ENCODE measurements at regions not wholly inside any gene's neighbourhood (a gene's known extent, or its start where the extent isn't known, plus 50 kb on each side); places are given as distances from the start of the nearest gene placed in this dataset.

DNA sequence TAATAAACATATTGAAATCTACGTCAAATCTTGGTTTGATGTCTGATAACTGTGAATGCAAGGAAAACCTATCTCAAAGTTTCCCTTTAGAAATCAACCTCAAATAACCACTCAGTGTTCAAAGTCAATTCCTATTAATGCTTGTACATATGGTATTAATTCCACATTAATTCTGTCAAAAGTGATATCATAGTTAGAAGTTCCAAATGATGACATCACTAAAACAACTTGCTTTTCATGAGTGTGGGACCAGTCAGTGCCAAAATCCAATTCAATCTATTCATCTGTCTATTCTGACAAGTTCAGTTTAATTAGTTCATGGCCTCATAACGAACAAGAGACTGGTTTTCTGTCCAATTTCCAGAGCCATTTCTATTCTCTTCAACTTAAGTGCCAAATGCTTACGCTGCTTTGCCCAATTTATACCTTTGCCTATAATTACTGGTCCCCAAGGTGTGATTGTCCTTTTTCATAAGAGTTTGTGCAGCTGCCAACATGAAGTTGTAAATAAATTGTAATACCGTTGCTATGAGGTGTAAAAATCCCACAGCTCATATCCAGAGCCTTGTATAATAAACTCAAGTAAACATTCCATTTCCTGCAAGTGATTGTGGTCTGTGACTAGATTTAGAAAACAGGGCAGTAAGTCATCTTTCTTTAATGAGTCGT lies 476.2 kb downstream of the RAB28 start:
- WGBS (ENCODE audit: insufficient coverage, low coverage, low lambda C conversion rate, missing lambda C conversion rate), result 68% methylated on average over 5 of the region's 5 CpGs
- Histone ChIP-seq H3K27me3 (no peaks in the 10 kb centered on the region), H3K4me1 (no peaks in the 10 kb centered on the region), H3K9me3 (no peaks in the 10 kb centered on the region), H3K27ac (no peak overlapping the region), H3K36me3 (no peaks in the 10 kb centered on the region), H3K4me3 (no peak overlapping the region)
- ATAC-seq (no peak), DNase-seq (no peak)
- intact Hi-C loops (cut with DNase I), result no loop called here
- no peak for TF ChIP-seq POLR2A (IDR thresholded peaks at IDR 0.05)

- Histone ChIP-seq H3K4me1 (no peaks in the 10 kb centered on the region), H3K27ac (no peak overlapping the region), H3K4me3 (no peak overlapping the region), H3K27me3 (no peaks in the 10 kb centered on the region), H3K36me3 (no peaks in the 10 kb centered on the region), H3K9me3 (no peaks in the 10 kb centered on the region)
- DNase-seq, result no peak
- intact Hi-C loops (cut with DNase I), result no loop called here
- ATAC-seq, result no peak
- 100% methylated on average over 2 of the region's 3 CpGs for WGBS (ENCODE audit: insufficient coverage, low coverage, low lambda C conversion rate, missing lambda C conversion rate)
- TF ChIP-seq POLR2A (IDR thresholded peaks at IDR 0.05), result no peak
- TF ChIP-seq, protein P1, sequence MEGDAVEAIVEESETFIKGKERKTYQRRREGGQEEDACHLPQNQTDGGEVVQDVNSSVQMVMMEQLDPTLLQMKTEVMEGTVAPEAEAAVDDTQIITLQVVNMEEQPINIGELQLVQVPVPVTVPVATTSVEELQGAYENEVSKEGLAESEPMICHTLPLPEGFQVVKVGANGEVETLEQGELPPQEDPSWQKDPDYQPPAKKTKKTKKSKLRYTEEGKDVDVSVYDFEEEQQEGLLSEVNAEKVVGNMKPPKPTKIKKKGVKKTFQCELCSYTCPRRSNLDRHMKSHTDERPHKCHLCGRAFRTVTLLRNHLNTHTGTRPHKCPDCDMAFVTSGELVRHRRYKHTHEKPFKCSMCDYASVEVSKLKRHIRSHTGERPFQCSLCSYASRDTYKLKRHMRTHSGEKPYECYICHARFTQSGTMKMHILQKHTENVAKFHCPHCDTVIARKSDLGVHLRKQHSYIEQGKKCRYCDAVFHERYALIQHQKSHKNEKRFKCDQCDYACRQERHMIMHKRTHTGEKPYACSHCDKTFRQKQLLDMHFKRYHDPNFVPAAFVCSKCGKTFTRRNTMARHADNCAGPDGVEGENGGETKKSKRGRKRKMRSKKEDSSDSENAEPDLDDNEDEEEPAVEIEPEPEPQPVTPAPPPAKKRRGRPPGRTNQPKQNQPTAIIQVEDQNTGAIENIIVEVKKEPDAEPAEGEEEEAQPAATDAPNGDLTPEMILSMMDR (IDR thresholded peaks at IDR 0.05), result no peak
Observed at GRCh38 chr4:12993923-12994322, 490.2 kb downstream of the RAB28 start.

DNA sequence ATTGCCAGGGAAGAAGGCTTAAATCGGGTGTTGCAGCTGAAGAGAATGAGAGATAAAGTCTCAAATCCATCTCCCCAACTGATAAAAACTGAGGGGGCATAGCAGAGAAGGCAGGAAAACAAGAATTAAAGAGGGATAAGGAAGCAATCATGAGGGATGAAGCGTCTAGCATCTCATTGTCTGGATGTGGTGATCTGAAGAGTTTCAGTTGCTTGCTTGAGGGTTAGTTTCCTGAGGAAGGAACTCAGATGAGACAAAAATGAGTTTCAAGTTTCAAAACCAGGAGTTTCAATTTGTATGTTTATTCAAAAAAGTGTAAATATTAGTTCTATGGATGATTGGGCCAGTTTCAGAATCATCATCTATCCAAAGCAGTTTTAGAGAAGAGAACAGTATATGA lies 496.9 kb downstream of the RAB28 start:
- ATAC-seq (no peak), DNase-seq (no peak)
- Histone ChIP-seq H3K4me1 (no peaks in the 10 kb centered on the region), H3K36me3 (no peaks in the 10 kb centered on the region), H3K4me3 (no peak overlapping the region), H3K27ac (no peak overlapping the region), H3K27me3 (no peaks in the 10 kb centered on the region), H3K9me3 (no peaks in the 10 kb centered on the region)
- WGBS (ENCODE audit: insufficient coverage, low coverage, low lambda C conversion rate, missing lambda C conversion rate), result 61% methylated on average over 2 of the region's 2 CpGs
- intact Hi-C loops (cut with DNase I), result no loop called here
- no peak for TF ChIP-seq POLR2A (IDR thresholded peaks at IDR 0.05)
- TF ChIP-seq, protein P1 (IDR thresholded peaks at IDR 0.05), result no peak

DNA sequence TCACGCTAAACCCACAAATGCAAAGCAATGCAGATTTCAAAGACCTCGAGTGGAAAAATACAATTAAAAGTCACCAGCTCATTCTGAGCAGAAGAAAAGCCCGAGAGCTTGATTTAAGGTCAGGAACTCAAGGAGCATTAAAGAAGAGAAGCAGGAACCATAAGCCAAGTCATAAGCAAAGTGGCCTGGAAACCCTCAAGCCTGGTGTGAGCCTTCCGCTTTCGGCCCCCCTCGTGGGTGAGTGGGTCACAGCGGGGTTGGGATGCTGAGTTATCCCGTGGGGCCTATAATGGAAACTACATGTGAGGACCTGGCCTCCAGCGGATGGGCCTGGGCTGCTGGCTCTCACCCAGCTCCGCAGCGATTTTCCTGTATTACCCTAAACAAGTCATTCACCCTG lies 504.3 kb downstream of the RAB28 start:
- no peak for ATAC-seq
- 87% methylated on average over 7 of the region's 11 CpGs for WGBS (ENCODE audit: insufficient coverage, low coverage, low lambda C conversion rate, missing lambda C conversion rate)

DNA sequence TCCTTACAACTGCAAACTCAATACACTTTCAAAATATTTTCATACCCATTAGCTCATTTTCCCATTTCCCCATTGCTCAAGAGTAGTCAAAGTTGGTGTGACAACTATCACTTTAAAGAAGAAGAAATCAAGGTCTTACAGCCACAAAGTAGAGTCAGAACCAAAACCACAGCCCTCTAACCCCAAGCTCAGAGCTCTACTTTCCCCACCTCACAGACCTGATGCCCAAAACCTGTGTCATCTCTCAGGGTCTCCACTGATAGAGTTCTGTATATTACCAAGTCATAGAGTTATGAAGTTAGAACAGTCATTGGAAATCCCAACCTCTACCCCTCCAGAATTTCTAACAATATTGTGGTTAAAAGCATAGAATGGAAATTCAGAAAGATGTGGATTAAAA lies 505.8 kb downstream of the RAB28 start:
- H3K36me3 ChIP-seq, result no peaks in the 10 kb centered on the region
- no peak for ATAC-seq
- H3K9me3 ChIP-seq, result no peaks in the 10 kb centered on the region
- TF ChIP-seq, protein P1 (IDR thresholded peaks at IDR 0.05), result no peak
- no peak for TF ChIP-seq POLR2A (IDR thresholded peaks at IDR 0.05)
- H3K4me3 ChIP-seq, result no peak overlapping the region
- no peaks in the 10 kb centered on the region for H3K27me3 ChIP-seq
- no peak overlapping the region for H3K27ac ChIP-seq
- intact Hi-C loops (cut with DNase I), result no loop called here
- peaks cover 0 to 4% (median 0%) of the 10 kb centered on the region in 4 donors for H3K4me1 ChIP-seq
- DNase-seq, result no peak

More for the DNA sequence above, 504.3 kb downstream of the RAB28 start:
- Histone ChIP-seq H3K27me3 (no peaks in the 10 kb centered on the region), H3K4me3 (no peak overlapping the region), H3K9me3 (no peaks in the 10 kb centered on the region), H3K27ac (no peak overlapping the region), H3K4me1 (no peaks in the 10 kb centered on the region), H3K36me3 (no peaks in the 10 kb centered on the region)
- intact Hi-C loops (cut with DNase I), result no loop called here
- TF ChIP-seq, protein P1 (IDR thresholded peaks at IDR 0.05), result no peak
- no peak for TF ChIP-seq POLR2A (IDR thresholded peaks at IDR 0.05)
- no peak for DNase-seq

Data from right lobe of liver (tissue), 6 donors.